ACC112 (cell line): ENCODE measurements at regions not wholly inside any gene's neighbourhood (a gene's known extent, or its start where the extent isn't known, plus 50 kb on each side); places are given as distances from the start of the nearest gene placed in this dataset.
"Not testable (repeated sequence)": the region's sequence is repeated elsewhere in the genome, so short reads cannot be mapped to it uniquely, and the experiment has no call there.

ENCODE experiments used
- H2AFZ ChIP-seq: fragments of 200-600 bp; sonication (generic); one replicate; pipeline ENCODE4 v1.6.0; 2017; ENCODE audit warnings: antibody characterized with exemption, low read length; ENCODE audit not compliant: unreplicated experiment
- H3K27ac ChIP-seq: fragments of 200-600 bp; sonication (generic); 2 replicates; pipeline ENCODE4 v1.5.1; 2014; ENCODE audit warnings: low read depth, mild to moderate bottlenecking, antibody characterized with exemption, low read length, moderate library complexity
- H3K27me3 ChIP-seq: fragments of 200-600 bp; sonication (generic); 2 replicates; pipeline ENCODE4 v1.6.1; 2014; ENCODE audit warnings: mild to moderate bottlenecking, antibody characterized with exemption, low read length, moderate library complexity, mixed read lengths; ENCODE audit not compliant: insufficient read depth
- H3K36me3 ChIP-seq: fragments of 200-600 bp; sonication (generic); 2 replicates; pipeline ENCODE4 v1.6.1; 2016; ENCODE audit warnings: mild to moderate bottlenecking, antibody characterized with exemption, low read length, moderate library complexity, mixed read lengths; ENCODE audit not compliant: insufficient read depth
- H3K4me1 ChIP-seq: fragments of 200-600 bp; sonication (generic); one replicate; pipeline ENCODE4 v1.6.1; 2016; ENCODE audit warnings: low read length, mixed read lengths; ENCODE audit not compliant: insufficient read depth, unreplicated experiment, control insufficient read depth
- H3K4me3 ChIP-seq: fragments of 200-600 bp; sonication (generic); 2 replicates; pipeline ENCODE4 v1.5.1; 2014; ENCODE audit warnings: mild to moderate bottlenecking, low read depth, low read length
- H3K79me2 ChIP-seq: fragments of 200-600 bp; sonication (generic); one replicate; pipeline ENCODE4 v1.6.0; 2016; ENCODE audit warnings: low read length; ENCODE audit not compliant: control insufficient read depth, unreplicated experiment, insufficient read depth

DNA sequence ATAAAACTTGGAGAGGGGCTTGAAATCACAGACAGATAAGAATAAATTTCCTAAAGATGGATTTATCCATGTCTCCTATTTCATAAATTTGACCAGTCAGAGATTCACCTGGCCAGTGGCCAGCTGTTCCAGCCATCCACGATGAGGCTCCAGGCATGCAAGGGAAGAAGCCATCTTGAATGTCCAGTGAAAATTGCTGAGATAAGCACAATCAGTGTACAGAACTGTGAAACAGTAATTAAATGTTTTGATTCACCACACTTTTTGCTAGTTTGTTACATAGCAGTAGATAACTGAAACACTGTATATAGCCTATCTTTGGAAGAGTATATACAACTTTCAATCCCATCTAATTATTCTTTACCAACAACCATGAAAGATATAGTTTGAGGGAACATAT lies 163.5 kb downstream of the HINT1 start:
- Histone ChIP-seq H2AFZ (no peak overlapping the region), H3K27me3 (peaks cover 8% of the 10 kb centered on the region; the same call in 1 of the 2 replicates), H3K4me3 (no peak overlapping the region), H3K27ac (no peak overlapping the region), H3K36me3 (no peaks in the 10 kb centered on the region), H3K79me2 (no peaks in the 10 kb centered on the region), H3K4me1 (no peaks in the 10 kb centered on the region)

DNA sequence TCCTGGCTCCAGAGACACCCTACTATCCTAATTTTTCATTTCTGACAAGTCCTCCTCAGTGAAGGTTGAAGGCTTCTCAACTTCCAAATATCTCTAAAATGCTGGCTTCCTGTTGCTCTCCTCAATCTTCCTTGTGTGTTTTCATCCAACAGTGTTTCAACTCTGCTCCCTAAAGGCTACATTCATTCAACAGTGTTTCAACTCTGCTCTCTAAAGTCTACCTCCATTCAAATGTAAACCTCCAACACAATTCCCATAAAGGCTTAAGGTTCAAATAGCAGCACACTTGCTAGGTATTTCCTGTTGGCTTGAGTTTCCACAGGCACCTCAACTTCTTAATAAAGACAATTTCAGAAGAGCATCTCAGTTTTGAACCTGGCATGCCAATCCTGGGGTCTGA lies 164.8 kb downstream of the HINT1 start:
- Histone ChIP-seq H3K27me3 (peaks cover 8% of the 10 kb centered on the region; the same call in 1 of the 2 replicates), H3K4me3 (no peak overlapping the region), H3K4me1 (no peaks in the 10 kb centered on the region), H3K27ac (no peak overlapping the region), H3K79me2 (no peaks in the 10 kb centered on the region), H3K36me3 (no peaks in the 10 kb centered on the region), H2AFZ (no peak overlapping the region)

DNA sequence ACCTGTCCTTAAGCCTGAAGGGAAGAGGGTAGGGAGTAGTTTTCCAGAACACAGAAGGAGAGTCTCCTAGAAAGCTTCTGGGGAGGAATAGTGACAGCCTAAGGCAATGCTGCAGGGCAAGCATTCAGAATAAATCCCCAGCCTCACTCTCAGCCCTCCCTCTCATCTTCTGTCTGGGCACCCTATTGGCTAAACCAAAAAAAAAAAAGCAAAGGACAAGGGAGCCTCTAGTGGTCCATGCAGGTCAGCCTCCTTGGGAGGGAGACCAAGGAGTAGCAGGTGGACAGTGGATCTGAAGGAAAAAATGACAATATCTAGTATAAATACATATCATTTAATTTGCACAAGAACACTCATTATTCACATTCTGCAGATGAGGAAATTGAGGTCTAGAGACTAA lies 168.3 kb downstream of the HINT1 start:
- not testable (repeated sequence) for H3K79me2 ChIP-seq, H3K27ac ChIP-seq, H2AFZ ChIP-seq, H3K36me3 ChIP-seq, H3K4me1 ChIP-seq, H3K4me3 ChIP-seq, H3K27me3 ChIP-seq

DNA sequence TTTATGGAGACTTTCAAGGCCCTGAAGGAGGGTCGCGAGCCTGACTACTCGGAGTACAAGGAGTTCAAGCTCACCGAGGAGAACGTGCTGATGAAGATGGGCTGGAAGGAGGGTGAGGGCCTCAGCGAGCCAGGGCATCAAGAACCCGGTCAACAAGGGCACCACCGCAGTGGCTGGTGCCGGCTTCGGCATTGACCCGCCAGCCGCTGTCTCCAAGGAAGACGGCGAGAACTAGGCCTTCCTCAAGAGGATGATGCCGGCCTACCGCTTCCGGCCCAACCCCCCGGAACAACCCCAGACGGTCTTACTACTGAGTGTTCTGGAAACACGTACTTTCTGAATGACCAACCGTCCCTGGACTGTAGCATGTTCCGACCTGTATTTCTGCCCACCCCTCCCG lies 169.2 kb downstream of the HINT1 start:
- Histone ChIP-seq H3K79me2 (no peaks in the 10 kb centered on the region), H3K27ac (no peak overlapping the region), H3K36me3 (no peaks in the 10 kb centered on the region), H3K4me1 (no peaks in the 10 kb centered on the region), H3K27me3 (no peaks in the 10 kb centered on the region), H3K4me3 (no peak overlapping the region), H2AFZ (no peak overlapping the region)

DNA sequence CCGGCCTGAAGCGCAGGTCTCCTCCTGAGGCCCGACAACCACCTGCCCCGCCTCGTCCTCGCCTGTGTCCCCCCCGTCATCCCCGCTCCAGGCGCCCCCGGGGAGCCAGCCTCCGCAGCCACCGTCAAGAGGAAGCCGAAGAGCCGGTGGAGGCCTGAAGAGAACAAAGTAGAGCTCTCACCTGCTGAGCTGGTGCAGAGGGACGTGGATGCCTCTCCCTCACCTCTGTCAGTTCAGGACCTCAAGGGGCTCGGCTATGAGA lies 169.9 kb downstream of the HINT1 start:
- H2AFZ ChIP-seq, result no peak overlapping the region
- H3K4me3 ChIP-seq, result no peak overlapping the region
- no peaks in the 10 kb centered on the region; the same call in 1 of the 2 replicates for H3K27me3 ChIP-seq
- H3K4me1 ChIP-seq, result no peaks in the 10 kb centered on the region
- no peaks in the 10 kb centered on the region for H3K79me2 ChIP-seq
- no peaks in the 10 kb centered on the region for H3K36me3 ChIP-seq
- no peak overlapping the region for H3K27ac ChIP-seq

DNA sequence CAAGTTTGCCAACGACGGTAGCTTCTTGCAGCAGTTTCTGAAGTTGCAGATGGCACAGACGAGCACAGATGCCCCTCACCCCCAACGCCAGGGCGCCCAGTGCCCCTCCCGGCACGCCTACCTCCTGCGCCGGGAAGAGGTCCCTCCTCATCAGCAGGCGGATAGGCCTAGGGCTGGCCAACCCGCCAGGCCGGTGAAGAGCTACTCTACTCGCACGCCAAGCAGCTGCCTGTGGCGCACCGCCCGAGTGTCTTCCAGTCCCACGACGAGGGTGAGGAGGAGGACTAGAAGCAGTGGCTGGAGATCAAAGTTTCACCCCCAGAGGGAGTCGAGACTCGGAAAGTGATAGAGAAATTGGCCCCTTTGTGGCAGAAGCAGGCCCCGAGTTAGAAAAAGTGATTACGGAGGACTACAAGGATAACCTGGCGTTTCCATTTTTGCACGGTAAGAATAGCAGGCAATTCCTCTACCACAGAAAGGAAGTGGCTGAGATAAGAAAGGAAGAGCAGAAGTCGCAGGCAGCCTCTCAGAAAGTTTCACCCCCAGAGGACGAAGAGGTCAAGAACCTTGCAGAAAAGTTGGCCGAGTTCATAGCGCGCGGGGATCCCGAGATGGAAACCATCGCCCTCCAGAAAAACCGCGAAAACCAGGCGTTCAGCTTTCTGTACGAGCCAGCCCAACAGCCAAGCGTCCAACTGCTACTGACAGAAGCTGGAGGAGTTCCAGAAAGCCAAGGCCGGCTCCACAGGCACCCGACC lies 170.4 kb downstream of the HINT1 start:
- Histone ChIP-seq H3K27ac (no peak overlapping the region), H2AFZ (no peak overlapping the region), H3K4me3 (no peak overlapping the region), H3K79me2 (no peaks in the 10 kb centered on the region), H3K27me3 (no peaks in the 10 kb centered on the region; the same call in 1 of the 2 replicates), H3K4me1 (no peaks in the 10 kb centered on the region), H3K36me3 (no peaks in the 10 kb centered on the region)

DNA sequence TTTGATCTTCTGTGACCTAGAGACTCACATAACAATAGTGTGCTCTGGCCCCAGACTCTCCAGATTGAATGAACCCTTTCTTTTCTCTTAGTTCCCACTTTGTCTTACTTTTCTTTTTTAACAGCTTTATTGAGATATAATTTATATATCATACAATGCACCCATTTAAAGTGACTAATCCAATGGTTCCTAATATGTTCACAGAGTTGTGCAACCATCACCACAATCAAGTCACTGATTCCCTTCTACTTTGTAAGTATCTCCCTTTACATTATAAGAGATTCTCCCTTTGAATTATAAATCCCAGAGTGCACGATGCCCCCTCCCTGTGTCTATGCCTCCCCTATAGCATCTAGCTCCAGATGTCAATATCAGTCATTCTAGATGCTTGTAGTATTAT lies 172.4 kb downstream of the HINT1 start:
- Histone ChIP-seq H3K27me3 (no peaks in the 10 kb centered on the region; the same call in 1 of the 2 replicates), H3K4me1 (no peaks in the 10 kb centered on the region), H2AFZ (no peak overlapping the region), H3K4me3 (no peak overlapping the region), H3K79me2 (no peaks in the 10 kb centered on the region), H3K36me3 (no peaks in the 10 kb centered on the region), H3K27ac (no peak overlapping the region)

DNA sequence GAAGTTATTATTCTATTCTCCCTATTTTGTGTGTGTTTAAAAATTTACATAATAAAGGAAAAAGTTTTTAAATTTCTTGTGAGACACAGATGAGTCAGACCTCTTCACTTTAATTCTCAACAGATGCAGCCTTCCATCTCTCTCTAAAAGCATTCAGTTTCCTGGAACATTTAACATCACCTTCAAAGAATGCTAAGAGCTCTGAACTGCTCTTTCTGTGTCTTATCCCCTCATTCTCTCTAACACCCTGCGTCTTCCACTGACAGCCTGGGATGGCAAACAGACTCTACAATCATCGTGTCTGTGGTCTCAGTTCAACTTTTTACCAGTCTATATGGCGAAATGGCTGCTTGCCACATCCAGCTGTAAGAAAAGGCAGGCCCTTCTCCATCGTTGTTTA lies 173.0 kb downstream of the HINT1 start:
- Histone ChIP-seq H3K36me3 (no peaks in the 10 kb centered on the region), H3K27me3 (no peaks in the 10 kb centered on the region; the same call in 1 of the 2 replicates), H3K79me2 (no peaks in the 10 kb centered on the region), H3K27ac (no peak overlapping the region), H2AFZ (no peak overlapping the region), H3K4me1 (no peaks in the 10 kb centered on the region), H3K4me3 (no peak overlapping the region)

DNA sequence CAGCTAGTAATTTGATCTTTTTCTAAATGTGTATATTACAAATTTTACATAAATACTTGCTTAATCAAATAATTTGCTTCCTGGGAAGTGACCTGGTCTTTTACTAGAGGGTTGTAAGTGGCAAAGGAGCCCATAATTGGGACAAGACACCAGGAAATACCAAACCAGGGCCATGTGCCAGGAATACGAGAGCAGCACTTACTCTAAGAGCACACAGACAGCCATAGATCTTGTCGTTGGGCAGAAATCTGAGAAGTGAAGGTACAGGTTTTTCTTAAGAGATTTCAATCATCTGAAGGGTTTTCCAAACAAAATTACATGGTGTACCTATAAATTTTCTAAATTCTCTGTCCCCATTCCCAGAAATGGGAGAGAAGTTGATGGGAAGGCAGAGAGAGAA lies 179.3 kb downstream of the HINT1 start:
- H3K36me3 ChIP-seq, result no peaks in the 10 kb centered on the region
- no peaks in the 10 kb centered on the region; the same call in 1 of the 2 replicates for H3K27me3 ChIP-seq
- H3K27ac ChIP-seq, result no peak overlapping the region
- no peaks in the 10 kb centered on the region for H3K79me2 ChIP-seq
- no peak overlapping the region for H2AFZ ChIP-seq
- no peak overlapping the region for H3K4me3 ChIP-seq
- no peaks in the 10 kb centered on the region for H3K4me1 ChIP-seq

DNA sequence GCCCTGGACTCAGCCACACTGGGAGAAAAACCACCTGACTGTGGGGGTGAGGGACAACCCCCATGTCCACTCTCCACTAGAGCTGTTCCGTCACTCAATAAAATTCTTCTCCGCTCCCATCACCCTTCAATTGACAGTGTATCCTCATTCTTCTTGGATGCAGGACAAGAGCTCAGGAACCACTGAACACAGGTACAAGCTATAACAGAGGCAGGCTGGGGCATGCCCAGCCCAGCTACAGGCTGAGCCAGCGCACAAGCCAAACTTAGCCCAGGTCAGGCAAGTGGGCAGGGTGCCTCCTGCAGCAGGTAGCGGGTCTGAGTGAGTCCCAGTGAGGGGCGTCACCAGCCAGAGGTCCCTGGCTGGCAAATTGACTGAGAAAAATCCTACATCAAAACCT lies 183.4 kb downstream of the HINT1 start:
- Histone ChIP-seq H2AFZ (no peak overlapping the region), H3K36me3 (no peaks in the 10 kb centered on the region), H3K79me2 (no peaks in the 10 kb centered on the region), H3K27ac (no peak overlapping the region), H3K27me3 (no peaks in the 10 kb centered on the region), H3K4me1 (no peaks in the 10 kb centered on the region), H3K4me3 (no peak overlapping the region)

DNA sequence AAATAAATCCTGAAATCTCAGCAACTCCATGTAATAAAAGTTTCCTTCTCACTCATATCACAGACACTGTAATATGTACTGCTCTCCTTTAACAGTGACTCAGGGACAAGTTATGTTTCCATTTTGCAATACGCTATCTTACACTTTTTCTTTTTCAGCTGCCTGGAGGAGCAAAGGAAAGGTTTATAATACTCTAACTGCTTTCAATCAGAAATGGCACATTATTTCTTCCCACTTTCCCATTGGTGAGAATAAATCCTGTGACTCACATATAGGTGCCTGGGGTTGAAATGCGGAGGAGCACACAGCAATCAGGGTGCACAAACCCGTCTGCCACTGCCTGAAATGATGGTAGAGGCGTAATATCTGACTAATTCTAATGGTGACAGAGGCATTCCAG lies 186.6 kb downstream of the HINT1 start:
- Histone ChIP-seq H3K36me3 (no peaks in the 10 kb centered on the region), H3K4me3 (no peak overlapping the region), H2AFZ (no peak overlapping the region), H3K27ac (no peak overlapping the region), H3K4me1 (no peaks in the 10 kb centered on the region), H3K79me2 (no peaks in the 10 kb centered on the region), H3K27me3 (0 out of 2 replicates have a peak, but pooled peaks cover 3% of the 10 kb centered on the region)
